BLaER1 treated with 17β-estradiol and CSF1 and Interleukin-3, amounts not matched to agents 10 nM and 100 nM (cell line): ENCODE measurements at regions not wholly inside any gene's neighbourhood (a gene's known extent, or its start where the extent isn't known, plus 50 kb on each side); places are given as distances from the start of the nearest gene placed in this dataset.
"Not testable (repeated sequence)": the region's sequence is repeated elsewhere in the genome, so short reads cannot be mapped to it uniquely, and the experiment has no call there.

Experiments used
- H3K27ac ChIP-seq, 11 experiments: shearing (Covaris generic); formaldehyde crosslinking; 2 replicates each; pipeline ENCODE4 v1.8.1; 2022
- H3K27me3 ChIP-seq, 11 experiments: shearing (Covaris generic); formaldehyde crosslinking; 2 replicates each; pipeline ENCODE4 v1.8.1; 2022
- H3K36me3 ChIP-seq, 11 experiments: shearing (Covaris generic); formaldehyde crosslinking; 2 replicates each; pipeline ENCODE4 v1.8.1; 2022
- H3K4me1 ChIP-seq, 10 experiments: shearing (Covaris generic); formaldehyde crosslinking; 2 replicates each; pipeline ENCODE4 v1.8.1; 2022
- H3K4me2 ChIP-seq, 11 experiments: shearing (Covaris generic); formaldehyde crosslinking; 2 replicates each; pipeline ENCODE4 v1.8.1; 2022
- H3K4me3 ChIP-seq, 10 experiments: shearing (Covaris generic); formaldehyde crosslinking; 2 replicates each; pipeline ENCODE4 v1.8.1; 2022
- H3K9ac ChIP-seq, 11 experiments: shearing (Covaris generic); formaldehyde crosslinking; 2 replicates each; pipeline ENCODE4 v1.8.1; 2022
- H3K9me3 ChIP-seq, 11 experiments: shearing (Covaris generic); formaldehyde crosslinking; replicated peaks in 1 of 11; 2 replicates each; pipeline ENCODE4 v1.8.1; 2022
- H4K20me1 ChIP-seq, 11 experiments: shearing (Covaris generic); formaldehyde crosslinking; 2 replicates each; pipeline ENCODE4 v1.8.1; 2022

DNA sequence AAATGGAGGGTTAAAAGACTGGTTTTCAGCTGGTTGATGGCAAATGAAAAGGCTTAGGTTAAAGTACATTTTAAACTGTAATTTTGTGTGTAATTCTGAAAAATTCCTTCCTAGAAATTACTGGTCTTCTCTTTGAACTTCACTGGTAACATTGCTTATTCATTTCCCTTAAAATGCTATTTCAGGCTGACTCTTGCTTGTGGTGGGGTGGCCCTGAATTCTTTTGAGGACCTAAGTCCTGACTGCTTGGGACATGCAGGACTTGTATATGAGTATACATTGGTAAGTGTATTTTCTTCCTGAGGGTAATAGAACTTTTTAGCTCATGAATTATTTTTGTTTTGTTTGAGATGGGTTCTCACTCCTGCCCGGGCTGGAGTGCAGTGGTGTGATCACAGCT lies 63.0 kb upstream of the ERV3-1 start:
- H3K4me3 ChIP-seq, H3K27ac ChIP-seq, H4K20me1 ChIP-seq, H3K4me2 ChIP-seq, H3K9me3 ChIP-seq, H3K9ac ChIP-seq, H3K4me1 ChIP-seq, H3K27me3 ChIP-seq: not testable (repeated sequence)
- peaks cover 8 to 42% (median 27%) of the 10 kb centered on the region in 11 experiments; a peak in 19 of 22 replicates for H3K36me3 ChIP-seq

- not testable (repeated sequence) for H3K27me3 ChIP-seq, H3K4me1 ChIP-seq, H4K20me1 ChIP-seq, H3K27ac ChIP-seq, H3K9me3 ChIP-seq, H3K4me3 ChIP-seq, H3K9ac ChIP-seq, H3K4me2 ChIP-seq
- H3K36me3 ChIP-seq = peaks cover 5 to 25% (median 11%) of the 10 kb centered on the region in 11 experiments; a peak in 19 of 22 replicates
These were observed 56.1 kb upstream of the ERV3-1 start for GRCh38 chr7:65062566-65062965.

GRCh38 chr7:65059247-65059646 lies 52.8 kb upstream of the ERV3-1 start:
- not testable (repeated sequence) for H4K20me1 ChIP-seq

More at GRCh38 chr7:65059247-65059646, 52.8 kb upstream of the ERV3-1 start:
- H3K27me3 ChIP-seq, H3K27ac ChIP-seq, H3K4me2 ChIP-seq, H3K9ac ChIP-seq, H3K4me1 ChIP-seq, H3K4me3 ChIP-seq, H3K9me3 ChIP-seq: not testable (repeated sequence)
- peaks cover 9 to 21% (median 16%) of the 10 kb centered on the region in 11 experiments; a peak in 20 of 22 replicates for H3K36me3 ChIP-seq
